SJCRH30 (cell line): ENCODE measurements at regions not wholly inside any gene's neighbourhood (a gene's known extent, or its start where the extent isn't known, plus 50 kb on each side); places are given as distances from the start of the nearest gene placed in this dataset.
"Not testable (repeated sequence)": the region's sequence is repeated elsewhere in the genome, so short reads cannot be mapped to it uniquely, and the experiment has no call there.

Experiments
- DNase-seq, 2 experiments: peaks; one replicate each; pipeline ENCODE4 v3.0.0-alpha.2; 2015 to 2020
- H3K27ac ChIP-seq: fragments of 250-450 bp; sonication (Bioruptor Pico); 2 replicates; pipeline ENCODE4 v1.5.1; 2020; ENCODE audit warnings: mild to moderate bottlenecking, moderate library complexity
- H3K27me3 ChIP-seq: fragments of 250-450 bp; sonication (Bioruptor Pico); 2 replicates; pipeline ENCODE4 v1.5.1; 2020; ENCODE audit warnings: mild to moderate bottlenecking, moderate library complexity
- H3K36me3 ChIP-seq: fragments of 250-450 bp; sonication (Bioruptor Pico); 2 replicates; pipeline ENCODE4 v1.5.1; 2020; ENCODE audit warnings: mild to moderate bottlenecking, moderate library complexity
- H3K4me1 ChIP-seq: fragments of 250-450 bp; sonication (Bioruptor Pico); 2 replicates; pipeline ENCODE4 v1.5.1; 2020; ENCODE audit warnings: mild to moderate bottlenecking, moderate library complexity
- H3K4me3 ChIP-seq: fragments of 250-450 bp; sonication (Bioruptor Pico); 2 replicates; pipeline ENCODE4 v1.5.1; 2020; ENCODE audit warnings: mild to moderate bottlenecking, moderate library complexity
- H3K9me3 ChIP-seq: fragments of 250-450 bp; sonication (Bioruptor Pico); replicated peaks from 2 replicates; pipeline ENCODE4 v1.5.1; 2020; ENCODE audit warnings: mild to moderate bottlenecking, moderate library complexity

DNA sequence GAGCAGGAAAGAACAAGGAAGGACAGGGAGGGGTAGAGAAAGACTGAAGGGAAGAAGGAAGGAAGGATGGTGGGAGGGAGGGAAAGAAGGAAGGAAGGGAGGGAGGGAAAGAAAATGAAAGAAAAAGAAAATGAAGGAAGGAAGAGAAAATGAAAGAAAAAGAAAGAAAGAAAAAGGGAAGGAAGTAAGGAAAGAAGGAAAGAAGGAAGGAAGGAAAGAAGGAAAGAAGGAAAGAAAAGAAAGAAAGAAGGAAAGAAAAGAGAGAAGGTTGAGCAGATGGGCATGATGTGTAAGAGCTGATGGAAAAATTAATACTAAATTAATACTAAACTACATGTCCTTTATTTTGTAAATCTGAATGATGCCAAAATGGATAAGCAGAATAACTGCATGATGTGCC is 418.3 kb upstream of the CDIN1 start:
- H3K27me3 ChIP-seq, result no peaks in the 10 kb centered on the region
- no peak for DNase-seq
- no peaks in the 10 kb centered on the region for H3K36me3 ChIP-seq
- no peak overlapping the region for H3K4me3 ChIP-seq
- no peaks in the 10 kb centered on the region for H3K4me1 ChIP-seq
- H3K9me3 ChIP-seq, result no peaks in the 10 kb centered on the region
- H3K27ac ChIP-seq, result no peak overlapping the region

DNA sequence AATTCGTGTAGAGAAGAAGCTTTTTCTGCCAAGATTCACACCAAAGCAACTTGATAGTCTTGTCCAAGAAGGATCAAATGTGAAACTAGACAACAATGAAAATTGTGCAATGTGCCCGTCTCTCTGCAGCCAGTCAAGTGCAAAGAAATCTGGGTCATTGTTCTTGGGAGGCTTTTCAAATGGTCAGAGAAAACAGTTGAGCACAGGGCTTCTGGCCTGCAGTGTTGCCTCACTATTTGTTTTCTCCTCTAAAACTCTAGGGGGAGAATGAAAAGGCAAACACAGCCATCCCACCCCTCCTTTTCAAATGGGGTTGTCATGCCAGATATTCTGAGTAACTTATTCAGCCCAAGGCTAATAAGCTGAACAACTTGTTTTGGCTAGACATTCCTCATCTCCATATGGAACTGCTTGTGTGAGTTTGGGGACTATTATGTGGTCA is 417.6 kb upstream of the CDIN1 start:
- no peak for DNase-seq
- Histone ChIP-seq H3K9me3 (no peaks in the 10 kb centered on the region), H3K27me3 (no peaks in the 10 kb centered on the region), H3K4me1 (no peaks in the 10 kb centered on the region), H3K4me3 (no peak overlapping the region), H3K27ac (no peak overlapping the region), H3K36me3 (no peaks in the 10 kb centered on the region)

DNA sequence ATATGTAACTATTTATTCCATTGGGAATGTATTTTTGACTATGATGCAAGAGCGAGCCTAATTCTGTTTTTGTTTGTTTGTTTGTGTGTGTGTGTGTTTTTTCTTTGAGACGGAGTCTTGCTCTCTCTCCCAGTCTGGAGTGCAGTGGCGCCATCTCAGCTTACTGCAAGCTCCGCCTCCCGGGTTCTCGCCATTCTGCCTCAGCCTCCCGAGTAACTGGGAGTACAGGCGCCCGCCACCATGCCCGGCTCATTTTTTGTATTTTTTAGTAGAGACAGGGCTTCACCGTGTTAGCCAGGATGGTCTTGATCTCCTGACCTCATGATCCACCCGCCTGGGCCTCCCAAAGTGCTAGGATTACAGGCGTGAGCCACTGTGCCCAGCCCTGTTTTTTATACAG is 415.4 kb upstream of the CDIN1 start:
- not testable (repeated sequence) for H3K27me3 ChIP-seq, DNase-seq, H3K9me3 ChIP-seq, H3K36me3 ChIP-seq, H3K27ac ChIP-seq, H3K4me3 ChIP-seq, H3K4me1 ChIP-seq

DNA sequence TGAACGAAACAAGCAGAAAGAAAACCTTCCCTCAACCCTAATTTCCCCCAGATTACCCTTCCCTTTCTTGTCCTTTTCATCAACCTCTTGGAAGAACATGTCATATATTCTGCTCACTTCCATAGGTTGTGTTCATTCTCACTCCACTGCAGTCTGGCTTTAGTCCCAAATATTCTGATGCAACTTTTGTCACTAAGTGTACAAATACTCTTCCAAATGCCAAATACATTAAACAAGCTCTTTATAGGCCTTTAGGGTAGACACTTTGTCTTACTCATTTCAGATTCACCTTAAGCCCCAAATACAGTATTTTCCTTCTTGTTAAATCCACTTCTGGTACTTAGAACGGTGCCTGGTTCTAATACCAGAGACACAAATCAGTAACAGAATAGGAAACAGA is 406.5 kb upstream of the CDIN1 start:
- no peaks in the 10 kb centered on the region for H3K27me3 ChIP-seq
- no peak overlapping the region for H3K4me3 ChIP-seq
- H3K27ac ChIP-seq, result no peak overlapping the region
- H3K4me1 ChIP-seq, result no peaks in the 10 kb centered on the region
- DNase-seq, result no peak
- H3K9me3 ChIP-seq, result no peaks in the 10 kb centered on the region
- no peaks in the 10 kb centered on the region for H3K36me3 ChIP-seq

DNA sequence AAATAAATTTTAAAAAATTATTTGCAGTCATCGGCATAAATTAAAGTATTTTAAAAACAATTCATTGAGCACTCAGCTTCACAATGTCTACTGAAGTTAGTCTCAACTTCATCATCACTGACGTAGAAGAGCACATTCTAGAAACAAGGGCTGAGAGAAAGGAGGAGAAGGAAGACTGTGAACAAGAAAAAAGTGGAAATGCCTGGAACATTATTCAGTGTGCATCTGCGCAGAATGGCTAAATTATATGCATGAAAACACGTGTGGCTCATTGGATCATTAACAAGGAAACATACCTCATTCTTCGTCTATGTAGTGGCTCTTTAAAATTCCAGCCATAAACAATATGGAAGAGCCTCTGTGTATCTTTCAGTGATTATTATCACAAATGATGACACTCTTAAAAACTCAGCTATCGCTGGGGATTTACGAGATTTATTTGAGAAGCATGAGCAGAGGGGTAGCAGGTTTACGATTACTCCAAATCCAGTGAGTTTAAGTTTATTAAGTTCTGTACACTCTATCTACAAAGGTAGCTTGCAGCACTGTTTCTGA is 404.2 kb upstream of the CDIN1 start:
- no peak for DNase-seq
- no peaks in the 10 kb centered on the region for H3K9me3 ChIP-seq

DNA sequence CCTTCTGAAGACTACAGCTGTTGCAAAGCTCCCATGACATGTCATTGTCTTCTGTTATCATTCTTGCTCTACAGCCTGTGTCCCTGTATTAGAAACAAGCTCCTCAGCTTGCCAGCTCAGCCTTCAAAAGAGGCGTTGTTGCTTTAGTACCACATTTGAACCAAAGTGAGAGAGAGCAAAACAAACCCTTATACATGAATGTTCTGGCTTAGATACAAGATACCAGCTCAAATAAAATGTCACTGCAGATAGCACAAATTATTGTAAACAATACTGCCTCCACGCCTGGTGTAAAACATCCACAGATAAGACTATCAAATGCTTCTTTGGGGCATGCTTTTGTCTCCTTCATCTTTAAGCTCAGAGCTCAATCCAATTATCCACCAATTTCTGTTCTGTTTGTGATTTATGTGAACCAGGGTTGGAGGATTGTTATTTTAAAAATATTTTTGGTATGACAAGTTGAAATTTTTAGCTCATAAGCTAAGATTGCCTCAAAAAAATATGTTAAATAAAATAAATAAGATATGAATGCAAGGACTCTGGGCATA is 403.6 kb upstream of the CDIN1 start:
- no peaks in the 10 kb centered on the region for H3K4me1 ChIP-seq
- no peaks in the 10 kb centered on the region for H3K36me3 ChIP-seq
- H3K9me3 ChIP-seq, result no peaks in the 10 kb centered on the region
- DNase-seq, result no peak
- H3K4me3 ChIP-seq, result no peak overlapping the region
- no peaks in the 10 kb centered on the region for H3K27me3 ChIP-seq
- H3K27ac ChIP-seq, result no peak overlapping the region

More for the DNA sequence above, 404.2 kb upstream of the CDIN1 start:
- no peaks in the 10 kb centered on the region for H3K4me1 ChIP-seq
- H3K4me3 ChIP-seq, result no peak overlapping the region
- H3K36me3 ChIP-seq, result no peaks in the 10 kb centered on the region
- H3K27me3 ChIP-seq, result no peaks in the 10 kb centered on the region
- no peak overlapping the region for H3K27ac ChIP-seq

DNA sequence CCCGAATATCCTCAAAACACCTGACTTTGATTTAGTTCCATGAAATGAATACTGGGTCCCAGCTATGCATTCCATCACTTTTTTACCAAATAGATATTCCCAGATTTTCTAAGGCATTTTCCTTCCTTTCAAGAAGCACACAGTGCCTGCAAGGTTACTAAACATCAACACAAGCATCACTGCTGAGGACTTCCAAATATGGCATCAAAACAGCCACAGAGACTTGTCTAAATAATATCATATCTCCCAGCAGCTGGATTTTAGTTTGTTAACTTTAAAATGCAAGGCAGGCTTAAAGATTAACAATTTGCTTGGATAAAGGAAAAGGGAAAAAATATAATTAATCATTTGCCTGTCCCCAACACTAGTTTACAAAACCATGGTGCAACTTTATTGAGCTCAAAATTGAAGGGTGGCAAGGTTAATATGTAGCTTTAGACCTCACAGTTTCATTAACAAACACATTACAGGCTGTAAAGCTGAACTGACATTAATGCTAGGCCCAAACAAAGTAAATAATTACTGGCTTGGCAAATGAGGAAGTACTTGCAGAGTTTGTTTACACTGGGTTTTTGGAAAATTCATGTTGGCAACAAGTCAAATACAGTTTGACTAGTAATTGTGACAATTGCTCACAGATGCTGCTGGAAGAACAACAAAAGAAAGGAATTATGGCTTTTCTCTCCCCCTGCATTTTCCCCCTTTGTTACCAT is 401.7 kb upstream of the CDIN1 start:
- no peaks in the 10 kb centered on the region for H3K27me3 ChIP-seq
- no peaks in the 10 kb centered on the region for H3K36me3 ChIP-seq
- H3K4me3 ChIP-seq, result no peak overlapping the region
- H3K27ac ChIP-seq, result no peak overlapping the region
- DNase-seq, result no peak
- H3K4me1 ChIP-seq, result no peaks in the 10 kb centered on the region
- H3K9me3 ChIP-seq, result no peaks in the 10 kb centered on the region

DNA sequence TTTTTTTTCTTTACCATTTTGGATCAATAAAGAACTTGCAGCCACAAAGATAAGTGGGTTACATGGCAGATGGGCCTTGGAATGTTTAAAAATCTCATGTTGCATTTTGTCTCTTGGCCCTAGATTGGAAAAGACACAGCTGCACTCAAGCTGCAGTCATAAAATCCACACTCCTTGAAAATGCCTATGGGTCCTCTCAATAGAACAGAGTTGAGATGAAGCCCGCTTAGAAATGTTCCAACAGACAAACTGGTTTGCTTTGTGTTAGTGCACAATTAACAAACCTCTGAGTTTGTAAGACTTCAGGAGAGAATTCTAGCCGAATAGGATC is 401.2 kb upstream of the CDIN1 start:
- H3K27me3 ChIP-seq, result no peaks in the 10 kb centered on the region
- no peak overlapping the region for H3K4me3 ChIP-seq
- no peak for DNase-seq
- H3K4me1 ChIP-seq, result no peaks in the 10 kb centered on the region
- no peak overlapping the region for H3K27ac ChIP-seq
- H3K36me3 ChIP-seq, result no peaks in the 10 kb centered on the region
- H3K9me3 ChIP-seq, result no peaks in the 10 kb centered on the region

DNA sequence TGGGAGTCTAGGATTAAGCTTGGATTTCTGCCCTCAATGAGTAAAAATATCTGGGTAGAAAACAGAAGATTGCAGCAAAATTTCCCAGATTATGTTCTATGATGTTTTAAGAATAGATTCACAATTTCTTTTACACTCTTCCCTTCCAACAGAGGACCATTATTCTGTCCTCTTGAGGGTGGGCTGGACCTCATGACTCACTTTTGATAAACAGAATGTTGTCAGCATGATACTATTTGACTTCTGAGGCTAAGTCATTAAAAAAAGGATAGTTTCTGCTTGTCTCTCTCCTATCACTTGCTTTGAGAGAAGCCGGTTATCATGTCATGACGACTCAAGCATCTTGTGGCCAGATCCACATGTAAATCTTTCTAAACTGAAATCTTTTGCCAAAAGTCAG is 396.2 kb upstream of the CDIN1 start:
- DNase-seq, result no peak
- Histone ChIP-seq H3K4me1 (no peaks in the 10 kb centered on the region), H3K27me3 (no peaks in the 10 kb centered on the region), H3K27ac (no peak overlapping the region), H3K36me3 (no peaks in the 10 kb centered on the region), H3K9me3 (no peaks in the 10 kb centered on the region), H3K4me3 (no peak overlapping the region)

DNA sequence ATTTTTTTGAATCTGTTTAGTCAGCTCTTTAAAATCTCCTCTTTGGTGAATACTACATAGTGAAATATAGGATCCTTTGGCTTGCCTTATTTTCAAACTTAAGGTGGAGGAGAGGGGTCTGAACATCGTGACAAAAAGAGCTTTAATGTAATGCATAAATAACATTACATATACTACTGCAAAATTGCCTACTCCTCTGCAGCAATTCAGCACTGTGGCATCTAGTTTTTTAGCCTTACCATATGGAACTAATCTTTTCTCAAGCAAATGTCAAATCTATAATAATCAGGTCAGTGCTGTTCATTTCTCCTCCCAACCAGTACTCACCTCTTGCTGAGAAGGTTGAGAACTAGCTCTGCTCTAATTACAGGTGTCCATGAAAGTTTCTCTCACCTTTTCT is 394.0 kb upstream of the CDIN1 start:
- DNase-seq, result no peak
- Histone ChIP-seq H3K4me1 (no peaks in the 10 kb centered on the region), H3K27me3 (no peaks in the 10 kb centered on the region), H3K9me3 (no peaks in the 10 kb centered on the region), H3K27ac (no peak overlapping the region), H3K36me3 (no peaks in the 10 kb centered on the region), H3K4me3 (no peak overlapping the region)

DNA sequence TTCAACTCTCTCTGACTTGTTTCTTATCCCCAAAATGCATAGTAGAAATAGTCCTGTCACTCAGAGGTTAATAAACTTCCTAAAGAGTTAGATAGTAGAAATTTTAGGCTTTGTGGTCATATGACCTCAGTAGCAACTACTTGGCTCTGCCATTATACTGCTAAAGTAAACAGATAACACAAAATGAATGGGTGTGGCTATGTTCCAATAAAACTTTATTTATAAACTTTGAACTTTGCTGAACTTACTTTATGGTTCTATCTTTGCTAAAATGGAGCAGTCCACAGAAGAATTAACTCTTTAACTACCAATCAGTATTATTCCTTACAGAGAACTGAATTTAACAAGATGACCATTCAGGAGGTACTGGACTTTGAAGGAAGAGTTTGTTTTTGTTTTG is 393.6 kb upstream of the CDIN1 start:
- Histone ChIP-seq H3K27ac (no peak overlapping the region), H3K36me3 (no peaks in the 10 kb centered on the region), H3K4me1 (no peaks in the 10 kb centered on the region), H3K9me3 (no peaks in the 10 kb centered on the region), H3K27me3 (no peaks in the 10 kb centered on the region), H3K4me3 (no peak overlapping the region)
- no peak for DNase-seq

DNA sequence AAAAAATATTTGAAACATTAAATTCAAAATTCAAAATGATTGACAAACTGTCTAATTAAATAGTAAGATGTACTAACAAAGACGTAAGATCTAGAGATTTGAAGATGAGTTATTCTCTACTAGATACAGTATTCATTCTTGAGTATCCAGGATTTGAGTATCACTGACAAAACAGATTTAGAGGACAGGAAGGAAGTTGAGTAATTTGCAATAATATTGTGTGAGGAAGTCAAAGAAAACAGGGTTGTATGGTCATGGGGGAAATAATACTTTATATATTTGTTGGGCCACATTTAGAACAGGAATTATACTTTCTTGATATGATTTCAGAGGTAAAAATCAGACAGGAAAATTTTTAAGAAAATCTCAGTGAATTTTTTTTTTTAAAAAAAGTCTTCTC is 393.1 kb upstream of the CDIN1 start:
- no peaks in the 10 kb centered on the region for H3K4me1 ChIP-seq
- H3K36me3 ChIP-seq, result no peaks in the 10 kb centered on the region
- no peaks in the 10 kb centered on the region for H3K27me3 ChIP-seq
- no peaks in the 10 kb centered on the region for H3K9me3 ChIP-seq
- no peak overlapping the region for H3K27ac ChIP-seq
- no peak overlapping the region for H3K4me3 ChIP-seq
- DNase-seq, result no peak

DNA sequence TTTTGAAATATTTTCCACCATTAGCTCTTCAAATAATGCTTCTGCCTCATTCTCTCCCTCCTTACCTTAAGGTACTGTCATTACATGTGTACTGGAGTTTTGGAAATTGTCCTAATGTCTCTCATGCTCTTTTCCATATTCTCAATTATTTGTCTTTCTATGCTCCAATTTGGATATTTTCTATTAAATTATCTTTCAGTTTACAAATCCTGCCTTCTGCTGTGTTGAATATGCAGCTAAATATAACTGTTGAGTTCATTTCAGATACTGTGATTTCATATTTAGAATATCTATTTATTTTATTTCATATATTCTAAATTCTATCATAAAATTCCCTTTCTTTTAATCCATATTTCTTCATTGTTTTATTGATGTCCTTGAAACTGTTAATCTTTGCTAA is 388.0 kb upstream of the CDIN1 start:
- no peak for DNase-seq
- Histone ChIP-seq H3K27ac (no peak overlapping the region), H3K4me1 (no peaks in the 10 kb centered on the region), H3K36me3 (no peaks in the 10 kb centered on the region), H3K9me3 (no peaks in the 10 kb centered on the region), H3K27me3 (no peaks in the 10 kb centered on the region), H3K4me3 (no peak overlapping the region)

DNA sequence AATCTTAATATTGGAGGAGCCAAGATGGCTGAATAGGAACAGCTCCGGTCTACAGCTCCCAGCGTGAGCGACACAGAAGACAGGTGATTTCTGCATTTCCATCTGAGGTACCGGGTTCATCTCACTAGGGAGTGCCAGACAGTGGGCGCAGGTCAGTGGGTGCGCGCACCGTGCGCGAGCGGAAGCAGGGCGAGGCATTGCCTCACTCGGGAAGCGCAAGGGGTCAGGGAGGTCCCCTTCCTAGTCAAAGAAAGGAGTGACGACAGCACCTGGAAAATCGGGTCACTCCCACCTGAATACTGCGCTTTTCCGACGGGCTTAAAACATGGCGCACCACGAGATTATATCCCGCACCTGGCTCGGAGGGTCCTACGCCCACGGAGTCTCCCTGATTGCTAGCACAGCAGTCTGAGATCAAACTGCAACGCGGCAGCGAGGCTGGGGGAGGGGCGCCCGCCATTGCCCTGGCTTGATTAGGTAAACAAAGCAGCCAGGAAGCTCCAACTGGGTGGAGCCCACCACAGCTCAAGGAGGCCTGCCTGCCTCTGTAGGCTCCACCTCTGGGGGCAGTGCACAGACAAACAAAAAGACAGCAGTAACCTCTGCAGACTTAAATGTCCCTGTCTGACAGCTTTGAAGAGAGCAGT is 383.9 kb upstream of the CDIN1 start:
- H3K27me3 ChIP-seq, H3K4me1 ChIP-seq, H3K27ac ChIP-seq, H3K4me3 ChIP-seq, H3K36me3 ChIP-seq, DNase-seq, H3K9me3 ChIP-seq: not testable (repeated sequence)

DNA sequence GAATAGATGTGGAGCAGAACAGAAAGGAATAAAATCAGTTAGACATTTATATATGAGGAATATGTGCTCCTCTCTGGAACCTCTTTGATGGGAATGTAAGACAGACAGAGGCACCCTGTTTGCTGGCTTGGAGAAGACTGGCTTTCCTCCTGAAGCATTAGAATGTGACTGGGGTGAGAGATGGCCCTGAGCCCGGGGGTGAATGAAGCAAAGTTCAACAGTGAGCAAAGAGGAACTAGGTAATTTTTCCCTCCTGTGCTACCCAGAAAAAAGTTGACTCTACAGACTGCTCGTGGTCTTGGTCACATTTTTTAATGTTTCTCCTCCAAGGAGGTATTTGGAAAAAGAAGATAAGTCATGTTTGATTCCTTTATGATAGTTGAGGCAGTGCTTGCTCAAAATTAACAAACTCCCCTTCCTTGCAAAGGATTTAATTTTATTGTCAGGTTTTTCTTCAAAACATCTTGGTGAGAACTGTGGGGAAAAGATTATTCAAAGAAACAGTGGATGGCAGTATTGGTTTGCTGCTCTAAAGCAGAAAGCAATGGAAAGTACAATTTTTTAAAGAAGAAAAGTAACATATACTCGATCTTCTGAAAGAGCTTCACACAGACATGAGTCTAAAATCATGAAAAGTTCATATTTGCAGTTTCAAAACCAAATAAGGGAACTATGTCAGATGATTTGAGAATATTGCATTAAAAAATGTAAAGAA is 370.4 kb upstream of the CDIN1 start:
- Histone ChIP-seq H3K27ac (no peak overlapping the region), H3K9me3 (no peaks in the 10 kb centered on the region), H3K4me1 (no peaks in the 10 kb centered on the region), H3K4me3 (no peak overlapping the region), H3K36me3 (no peaks in the 10 kb centered on the region), H3K27me3 (no peaks in the 10 kb centered on the region; the same call in 1 of the 2 replicates)
- DNase-seq, result no peak
